ENCODE measurements at regions not wholly inside any gene's neighbourhood (a gene's known extent, or its start where the extent isn't known, plus 50 kb on each side); places are given as distances from the start of the nearest gene placed in this dataset.

- no peaks in the 10 kb centered on the region for H3K79me2 ChIP-seq
- H4K20me1 ChIP-seq (ENCODE audit: insufficient read depth, poor library complexity, severe bottlenecking) = no peaks in the 10 kb centered on the region
- H3K4me1 ChIP-seq (ENCODE audit: insufficient read depth) = no peaks in the 10 kb centered on the region
- no peak overlapping the region for H2AFZ ChIP-seq
- no peaks in the 10 kb centered on the region for H3K36me3 ChIP-seq (replicated peaks; ENCODE audit: insufficient read depth, low read depth)
- H3K4me3 ChIP-seq = no peak overlapping the region
- no peak for TF ChIP-seq EZH2phosphoT487 (IDR thresholded peaks at IDR 0.05; ENCODE audit: low read depth, severe bottlenecking, unreplicated experiment)
- TF ChIP-seq CTCF (IDR thresholded peaks at IDR 0.05; ENCODE audit: poor library complexity) = no peak
- TF ChIP-seq EZH2 (IDR thresholded peaks at IDR 0.05; ENCODE audit: borderline replicate concordance) = no peak
- H3K9me3 ChIP-seq (ENCODE audit: low read depth) = no peaks in the 10 kb centered on the region
- no peak for DNase-seq (ENCODE audit: low spot score)
- H3K4me2 ChIP-seq = no peak overlapping the region
- H3K27ac ChIP-seq = no peak overlapping the region
- H3K9me2 ChIP-seq (replicated peaks; ENCODE audit: insufficient read depth) = no peaks in the 10 kb centered on the region
- WGBS (ENCODE audit: low lambda C conversion rate, missing lambda C conversion rate) = 85% methylated on average over 4 of the region's 4 CpGs
- H3K27me3 ChIP-seq = no peaks in the 10 kb centered on the region
These were observed 238.8 kb upstream of the GCFC2 start for GRCh38 chr2:75949385-75950030.

GRCh38 chr2:75936311-75936710 lies 225.6 kb upstream of the GCFC2 start:
- no peaks in the 10 kb centered on the region for H4K20me1 ChIP-seq (ENCODE audit: insufficient read depth, poor library complexity, severe bottlenecking)
- WGBS (ENCODE audit: low lambda C conversion rate, missing lambda C conversion rate) = 93% methylated on average over 4 of the region's 4 CpGs
- no peaks in the 10 kb centered on the region for H3K36me3 ChIP-seq (replicated peaks; ENCODE audit: insufficient read depth, low read depth)
- H3K9me3 ChIP-seq (ENCODE audit: low read depth) = no peaks in the 10 kb centered on the region
- no peaks in the 10 kb centered on the region for H3K79me2 ChIP-seq
- no peak for DNase-seq (ENCODE audit: low spot score)
- no peaks in the 10 kb centered on the region for H3K9me2 ChIP-seq (replicated peaks; ENCODE audit: insufficient read depth)
- TF ChIP-seq CTCF (IDR thresholded peaks at IDR 0.05; ENCODE audit: poor library complexity) (no peak), EZH2phosphoT487 (IDR thresholded peaks at IDR 0.05; ENCODE audit: low read depth, severe bottlenecking, unreplicated experiment) (no peak), EZH2 (IDR thresholded peaks at IDR 0.05; ENCODE audit: borderline replicate concordance) (no peak)
- H3K27me3 ChIP-seq = no peaks in the 10 kb centered on the region
- no peak overlapping the region for H3K4me3 ChIP-seq
- no peak overlapping the region for H3K4me2 ChIP-seq
- H3K27ac ChIP-seq = no peak overlapping the region
- H3K4me1 ChIP-seq (ENCODE audit: insufficient read depth) = no peaks in the 10 kb centered on the region
- no peak overlapping the region for H2AFZ ChIP-seq

- H3K4me1 ChIP-seq (ENCODE audit: insufficient read depth) = no peaks in the 10 kb centered on the region
- no peaks in the 10 kb centered on the region for H3K27me3 ChIP-seq
- no peaks in the 10 kb centered on the region for H3K79me2 ChIP-seq
- WGBS (ENCODE audit: low lambda C conversion rate, missing lambda C conversion rate) = 43% methylated on average over 2 of the region's 2 CpGs
- H3K9me2 ChIP-seq (replicated peaks; ENCODE audit: insufficient read depth) = no peaks in the 10 kb centered on the region
- H2AFZ ChIP-seq = no peak overlapping the region
- no peaks in the 10 kb centered on the region for H4K20me1 ChIP-seq (ENCODE audit: insufficient read depth, poor library complexity, severe bottlenecking)
- H3K4me3 ChIP-seq = no peak overlapping the region
- no peak for DNase-seq (ENCODE audit: low spot score)
- H3K4me2 ChIP-seq = no peak overlapping the region
- H3K9me3 ChIP-seq (ENCODE audit: low read depth) = no peaks in the 10 kb centered on the region
- no peaks in the 10 kb centered on the region for H3K36me3 ChIP-seq (replicated peaks; ENCODE audit: insufficient read depth, low read depth)
- H3K27ac ChIP-seq = no peak overlapping the region
- TF ChIP-seq EZH2phosphoT487 (IDR thresholded peaks at IDR 0.05; ENCODE audit: low read depth, severe bottlenecking, unreplicated experiment) (no peak), CTCF (IDR thresholded peaks at IDR 0.05; ENCODE audit: poor library complexity) (no peak), EZH2 (IDR thresholded peaks at IDR 0.05; ENCODE audit: borderline replicate concordance) (no peak)
These were observed 222.3 kb upstream of the GCFC2 start for GRCh38 chr2:75932996-75933395.

Measured in hepatocyte (in vitro differentiated cells).